SU-DHL-6 (cell line): ENCODE measurements at regions not wholly inside any gene's neighbourhood (a gene's known extent, or its start where the extent isn't known, plus 50 kb on each side); places are given as distances from the start of the nearest gene placed in this dataset.

Experiments used
- CTCF ChIP-seq: fragments of 200-600 bp; sonication (generic); IDR thresholded peaks from one replicate; pipeline ENCODE4 v1.5.1; 2017; ENCODE audit warnings: antibody characterized with exemption, mild to moderate bottlenecking, low read length, moderate library complexity; ENCODE audit not compliant: insufficient read depth, poor library complexity, severe bottlenecking
- EZH2phosphoT487 ChIP-seq: fragments of 200-600 bp; sonication (generic), shearing (Covaris generic); conservative IDR thresholded peaks from 2 replicates; pipeline ENCODE4 v1.6.1; 2018; ENCODE audit warnings: mild to moderate bottlenecking, antibody characterized with exemption, low read length, moderate library complexity, mixed read lengths

GRCh38 chr4:138673053-138673452 lies 342.5 kb upstream of the NOCT start:
- no peak for TF ChIP-seq CTCF
- TF ChIP-seq EZH2phosphoT487 = no peak
